ENCODE measurements at regions not wholly inside any gene's neighbourhood (a gene's known extent, or its start where the extent isn't known, plus 50 kb on each side); places are given as distances from the start of the nearest gene placed in this dataset.

DNA sequence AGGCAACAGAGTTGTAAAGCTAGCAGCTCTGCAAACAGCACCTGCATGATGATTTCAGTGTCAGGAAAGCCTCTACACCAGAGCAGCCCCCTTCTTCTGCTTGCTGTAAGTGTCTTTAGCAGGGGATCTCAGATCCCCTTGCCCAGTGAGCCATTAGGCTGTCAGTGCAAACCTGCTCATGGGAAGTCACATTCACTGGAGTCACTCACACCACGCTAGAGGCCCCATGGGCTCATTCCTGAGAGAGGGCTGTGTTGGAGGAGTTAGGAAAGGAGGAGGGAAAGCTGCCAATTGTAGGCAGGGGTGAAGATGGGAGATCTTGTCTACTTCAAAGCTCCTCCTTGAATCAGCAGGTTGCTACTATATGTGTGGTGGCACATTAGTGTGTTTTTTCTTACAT lies 275.2 kb downstream of the SMARCA2 start:
- TF ChIP-seq POLR2AphosphoS5 (IDR thresholded peaks at IDR 0.05; ENCODE audit: insufficient read depth, low read depth, low read length) (no peak), JUN (IDR thresholded peaks at IDR 0.05; ENCODE audit: borderline replicate concordance, insufficient read depth, insufficient read length, low read depth) (no peak), POLR2A (IDR thresholded peaks at IDR 0.05; ENCODE audit: low read depth, low read length) (no peak), GATA2 (IDR thresholded peaks at IDR 0.05; ENCODE audit: insufficient read depth, insufficient read length, low read depth, low read length) (no peak)
- Histone ChIP-seq H3K9me1 (replicated peaks; ENCODE audit: control insufficient read depth, extremely low read depth, insufficient read depth, low read length) (no peaks in the 10 kb centered on the region), H4K20me1 (replicated peaks; ENCODE audit: control insufficient read depth, extremely low read depth, insufficient read depth, low read length) (no peaks in the 10 kb centered on the region), H3K4me3 (replicated peaks in 1 of 3; ENCODE audit: insufficient read depth in 1 of 3, low read depth in 1 of 3, low read length in 3 of 3) (no peak overlapping the region), H3K9me3 (replicated peaks; ENCODE audit: control insufficient read depth, insufficient read depth, low read length) (no peaks in the 10 kb centered on the region), H3K36me3 (ENCODE audit: control insufficient read depth in 2 of 2, extremely low read depth in 1 of 2, insufficient read depth in 2 of 2, low read length in 2 of 2) (no peaks in the 10 kb centered on the region), H3K4me1 (ENCODE audit: control insufficient read depth, extremely low read depth, insufficient read depth, low read length) (no peaks in the 10 kb centered on the region), H3K79me2 (ENCODE audit: control insufficient read depth, insufficient read depth, low read length) (no peaks in the 10 kb centered on the region), H3K9ac (replicated peaks; ENCODE audit: extremely low read depth, insufficient read depth, low read length) (no peak overlapping the region), H2AFZ (ENCODE audit: low read depth, low read length) (no peak overlapping the region), H3K27ac (ENCODE audit: insufficient read depth, low read depth, low read length) (no peak overlapping the region), H3K27me3 (ENCODE audit: control insufficient read depth in 2 of 2, insufficient read depth in 2 of 2, low read length in 2 of 2) (no peaks in the 10 kb centered on the region), H3K4me2 (ENCODE audit: insufficient read depth, low read length) (no peak overlapping the region)
- POLR2A ChIA-PET = no interaction called here
- FAIRE-seq = no peak
- no TSS peak for BruUV-seq (replicated peaks)
- CTCF ChIA-PET = no interaction called here
- no peak for DNase-seq (ENCODE audit: low read depth, low spot score)
- dilution Hi-C loops (cut with MboI; ENCODE audit: extremely low pct_ligation_motif_present, low sequenced_read_pairs) = no loop called here
- intact Hi-C loops (cut with micrococcal nuclease) = no loop called here

DNA sequence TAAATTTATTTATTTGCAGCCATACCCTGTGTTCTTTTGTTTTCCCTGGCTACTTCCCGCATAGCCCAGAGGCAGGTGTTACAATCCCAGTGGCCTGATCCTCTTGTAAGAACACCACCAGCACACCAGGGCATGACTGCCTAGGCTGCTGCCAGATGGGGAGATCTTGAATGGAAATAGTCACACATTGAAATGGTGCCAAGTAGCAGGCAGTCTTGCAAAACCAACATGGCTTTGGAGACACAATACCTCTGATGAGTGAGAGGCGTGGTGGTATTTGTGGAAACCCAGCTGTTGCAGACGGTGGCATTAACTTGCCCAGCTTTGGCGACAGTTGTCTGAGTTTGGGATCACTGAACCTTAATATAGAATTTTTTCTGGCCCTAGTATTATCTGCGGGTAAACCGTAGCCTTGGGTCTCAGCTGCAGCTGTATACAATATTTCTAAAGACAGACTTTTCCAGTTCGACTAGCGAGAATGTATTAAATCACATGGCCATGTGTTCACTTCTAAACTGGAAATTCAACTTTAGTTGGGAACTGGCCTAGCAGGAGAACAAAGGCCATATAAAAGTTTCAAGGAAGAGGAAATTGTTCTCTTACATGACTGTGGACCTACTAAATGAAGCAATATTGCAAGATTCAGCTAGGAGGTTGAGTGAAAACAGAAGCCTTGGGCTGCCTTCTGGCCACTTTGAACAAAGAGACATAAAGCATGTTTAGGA lies 277.0 kb downstream of the SMARCA2 start:
- no peak for FAIRE-seq
- Histone ChIP-seq H3K27ac (ENCODE audit: insufficient read depth, low read depth, low read length) (no peak overlapping the region), H3K4me3 (replicated peaks in 1 of 3; ENCODE audit: insufficient read depth in 1 of 3, low read depth in 1 of 3, low read length in 3 of 3) (no peak overlapping the region), H3K9me3 (replicated peaks; ENCODE audit: control insufficient read depth, insufficient read depth, low read length) (no peaks in the 10 kb centered on the region), H3K4me2 (ENCODE audit: insufficient read depth, low read length) (no peak overlapping the region), H3K36me3 (ENCODE audit: control insufficient read depth in 2 of 2, extremely low read depth in 1 of 2, insufficient read depth in 2 of 2, low read length in 2 of 2) (no peaks in the 10 kb centered on the region), H3K79me2 (ENCODE audit: control insufficient read depth, insufficient read depth, low read length) (no peaks in the 10 kb centered on the region), H4K20me1 (replicated peaks; ENCODE audit: control insufficient read depth, extremely low read depth, insufficient read depth, low read length) (no peaks in the 10 kb centered on the region), H3K9me1 (replicated peaks; ENCODE audit: control insufficient read depth, extremely low read depth, insufficient read depth, low read length) (no peaks in the 10 kb centered on the region), H3K27me3 (ENCODE audit: control insufficient read depth in 2 of 2, insufficient read depth in 2 of 2, low read length in 2 of 2) (no peaks in the 10 kb centered on the region), H3K9ac (replicated peaks; ENCODE audit: extremely low read depth, insufficient read depth, low read length) (no peak overlapping the region), H3K4me1 (ENCODE audit: control insufficient read depth, extremely low read depth, insufficient read depth, low read length) (no peaks in the 10 kb centered on the region), H2AFZ (ENCODE audit: low read depth, low read length) (no peak overlapping the region)
- TF ChIP-seq MYC (IDR thresholded peaks at IDR 0.05; ENCODE audit: low read depth, low read length) (no peak), POLR2AphosphoS5 (IDR thresholded peaks at IDR 0.05; ENCODE audit: insufficient read depth, low read depth, low read length) (no peak), FOS (IDR thresholded peaks at IDR 0.05; ENCODE audit: borderline replicate concordance, insufficient read depth, low read length) (no peak), EZH2 (IDR thresholded peaks at IDR 0.05; ENCODE audit: borderline replicate concordance, low read depth, low read length, severe bottlenecking) (no peak), POLR2A (IDR thresholded peaks at IDR 0.05; ENCODE audit: low read depth, low read length) (no peak), JUN (IDR thresholded peaks at IDR 0.05; ENCODE audit: borderline replicate concordance, insufficient read depth, insufficient read length, low read depth) (no peak), GATA2 (IDR thresholded peaks at IDR 0.05; ENCODE audit: insufficient read depth, insufficient read length, low read depth, low read length) (no peak)
- TF ChIP-seq, protein P1, sequence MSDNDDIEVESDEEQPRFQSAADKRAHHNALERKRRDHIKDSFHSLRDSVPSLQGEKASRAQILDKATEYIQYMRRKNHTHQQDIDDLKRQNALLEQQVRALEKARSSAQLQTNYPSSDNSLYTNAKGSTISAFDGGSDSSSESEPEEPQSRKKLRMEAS (IDR thresholded peaks at IDR 0.05; ENCODE audit: insufficient read depth, insufficient read length) = no peak
- TF ChIP-seq, protein P2, sequence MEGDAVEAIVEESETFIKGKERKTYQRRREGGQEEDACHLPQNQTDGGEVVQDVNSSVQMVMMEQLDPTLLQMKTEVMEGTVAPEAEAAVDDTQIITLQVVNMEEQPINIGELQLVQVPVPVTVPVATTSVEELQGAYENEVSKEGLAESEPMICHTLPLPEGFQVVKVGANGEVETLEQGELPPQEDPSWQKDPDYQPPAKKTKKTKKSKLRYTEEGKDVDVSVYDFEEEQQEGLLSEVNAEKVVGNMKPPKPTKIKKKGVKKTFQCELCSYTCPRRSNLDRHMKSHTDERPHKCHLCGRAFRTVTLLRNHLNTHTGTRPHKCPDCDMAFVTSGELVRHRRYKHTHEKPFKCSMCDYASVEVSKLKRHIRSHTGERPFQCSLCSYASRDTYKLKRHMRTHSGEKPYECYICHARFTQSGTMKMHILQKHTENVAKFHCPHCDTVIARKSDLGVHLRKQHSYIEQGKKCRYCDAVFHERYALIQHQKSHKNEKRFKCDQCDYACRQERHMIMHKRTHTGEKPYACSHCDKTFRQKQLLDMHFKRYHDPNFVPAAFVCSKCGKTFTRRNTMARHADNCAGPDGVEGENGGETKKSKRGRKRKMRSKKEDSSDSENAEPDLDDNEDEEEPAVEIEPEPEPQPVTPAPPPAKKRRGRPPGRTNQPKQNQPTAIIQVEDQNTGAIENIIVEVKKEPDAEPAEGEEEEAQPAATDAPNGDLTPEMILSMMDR (IDR thresholded peaks at IDR 0.05; ENCODE audit: extremely low read depth in 1 of 2, insufficient read depth in 1 of 2, low read depth in 1 of 2, low read length in 2 of 2) = no peak
- ChIA-PET CTCF (no interaction called here), POLR2A (no interaction called here)
- dilution Hi-C loops (cut with MboI; ENCODE audit: extremely low pct_ligation_motif_present, low sequenced_read_pairs) (no loop called here), intact Hi-C loops (cut with micrococcal nuclease) (no loop called here)
- no TSS peak for BruUV-seq (replicated peaks)
- no peak for DNase-seq (ENCODE audit: low read depth, low spot score)
